ENCODE measurements at regions not wholly inside any gene's neighbourhood (a gene's known extent, or its start where the extent isn't known, plus 50 kb on each side); places are given as distances from the start of the nearest gene placed in this dataset.

DNA sequence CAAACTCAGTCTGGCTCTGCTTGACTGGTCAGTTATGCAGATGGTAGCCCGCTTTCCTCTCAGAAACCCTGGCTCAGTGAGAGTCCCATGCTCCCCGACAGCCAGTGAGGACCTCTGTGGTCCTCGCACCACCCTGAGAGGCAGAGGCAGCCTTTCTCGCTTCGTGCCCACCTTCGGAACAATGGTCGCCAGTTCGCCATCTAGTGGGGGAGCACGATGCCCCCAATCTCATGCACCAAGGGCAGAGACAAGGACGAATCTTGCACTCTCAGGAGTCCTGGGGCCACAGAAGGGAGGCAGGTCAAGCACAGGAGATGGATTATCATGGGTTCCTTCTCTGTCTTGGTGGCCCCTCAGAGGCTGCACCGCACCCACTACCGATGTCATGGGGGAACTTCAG lies 75.2 kb downstream of the RHCG start:
- 7 to 54% (median 34%) methylated on average over 1 to 7 of the region's 12 CpGs; no CpG with 5 or more reads in 5 of the 10 experiments for WGBS, 10 experiments

DNA sequence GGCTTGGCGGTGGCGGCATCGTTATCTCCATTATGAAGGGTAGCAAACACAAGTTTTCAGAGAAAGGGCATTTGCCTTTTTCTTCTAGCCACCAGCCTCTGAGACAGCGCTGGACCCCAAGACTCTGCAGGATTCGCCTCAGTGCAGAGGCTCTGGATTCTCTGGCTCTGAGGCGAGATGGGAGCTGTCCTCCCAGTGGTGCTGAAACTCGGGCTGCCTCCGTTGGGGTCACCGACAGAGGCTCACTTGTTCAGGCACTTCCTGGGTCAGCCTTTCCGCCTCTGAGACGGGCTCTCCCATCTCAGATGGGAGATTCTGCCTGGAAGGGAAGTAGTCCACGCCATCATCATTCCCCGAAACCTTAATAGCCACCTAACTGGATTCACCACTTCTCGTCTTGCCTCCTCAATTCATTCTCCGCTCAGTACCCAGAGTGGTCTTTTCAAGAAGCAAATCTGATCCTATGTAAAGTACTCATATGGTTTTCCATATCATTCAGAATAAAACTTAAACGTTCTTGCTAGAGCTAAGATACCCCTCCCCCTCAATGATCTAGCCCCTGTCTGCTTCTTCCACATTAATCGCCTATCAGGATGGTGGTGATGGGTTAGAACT lies 76.9 kb downstream of the RHCG start:
- H3K4me3 ChIP-seq: no peak overlapping the region
- no peak overlapping the region for H3K27ac ChIP-seq
- in situ Hi-C loops (cut with MboI; ENCODE audit: low pct_unique_long_range_greater_than_20kb in 2 of 9, low sequenced_read_pairs in 9 of 9, unreplicated experiment in 9 of 9): no loop called here
- peak in 7 of 8 experiments; percentile 37 to 75 (median 57) for ATAC-seq (replicated peaks in 6 of 8)
- peaks cover 2 to 3% of the 10 kb centered on the region in 2 donors for H3K4me1 ChIP-seq (replicated peaks in 1 of 2)
- 0 to 100% (median 26%) methylated on average over 1 to 11 of the region's 17 CpGs for WGBS, 10 experiments

More for the DNA sequence above, 75.2 kb downstream of the RHCG start:
- Histone ChIP-seq H3K4me3 (no peak overlapping the region), H3K27ac (no peak overlapping the region), H3K4me1 (replicated peaks in 1 of 2) (peaks cover 0 to 3% of the 10 kb centered on the region in 2 donors)
- in situ Hi-C loops (cut with MboI; ENCODE audit: low pct_unique_long_range_greater_than_20kb in 2 of 9, low sequenced_read_pairs in 9 of 9, unreplicated experiment in 9 of 9): loop anchor here in 1 of 9 experiments (10.0 kb wide), 1 partner anchor 56 kb away; no protein-coding TSS in a partner anchor
- no peak for ATAC-seq (replicated peaks in 6 of 8)

DNA sequence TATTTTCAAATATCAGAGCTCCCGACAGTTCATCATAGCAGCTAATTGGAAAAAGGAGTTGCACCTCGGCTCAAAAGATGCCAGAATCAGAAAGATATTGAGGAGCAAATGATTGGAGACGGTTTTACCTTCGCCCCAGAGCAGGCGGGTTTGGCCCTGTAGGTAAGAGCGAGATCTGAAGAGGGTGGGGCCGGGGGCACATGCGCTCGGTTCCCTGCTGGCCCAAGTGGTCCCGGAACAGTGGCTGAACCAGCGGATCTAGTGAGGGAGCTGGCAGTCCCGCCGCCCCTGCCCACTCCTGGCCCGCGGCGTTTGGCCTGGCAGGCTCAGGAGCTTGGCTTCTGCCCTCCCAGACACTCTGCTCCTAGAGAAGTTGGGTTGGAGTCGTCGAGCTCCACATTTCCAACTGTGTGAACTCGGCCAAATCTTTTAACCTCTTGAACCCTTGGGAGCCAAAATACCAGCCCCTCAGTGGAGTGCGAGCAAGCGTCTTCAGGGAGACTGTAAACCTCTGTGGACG lies 79.1 kb downstream of the RHCG start:
- 7 to 64% (median 33%) methylated on average over 1 to 15 of the region's 22 CpGs; no CpG with 5 or more reads in 2 of the 10 experiments for WGBS, 10 experiments

DNA sequence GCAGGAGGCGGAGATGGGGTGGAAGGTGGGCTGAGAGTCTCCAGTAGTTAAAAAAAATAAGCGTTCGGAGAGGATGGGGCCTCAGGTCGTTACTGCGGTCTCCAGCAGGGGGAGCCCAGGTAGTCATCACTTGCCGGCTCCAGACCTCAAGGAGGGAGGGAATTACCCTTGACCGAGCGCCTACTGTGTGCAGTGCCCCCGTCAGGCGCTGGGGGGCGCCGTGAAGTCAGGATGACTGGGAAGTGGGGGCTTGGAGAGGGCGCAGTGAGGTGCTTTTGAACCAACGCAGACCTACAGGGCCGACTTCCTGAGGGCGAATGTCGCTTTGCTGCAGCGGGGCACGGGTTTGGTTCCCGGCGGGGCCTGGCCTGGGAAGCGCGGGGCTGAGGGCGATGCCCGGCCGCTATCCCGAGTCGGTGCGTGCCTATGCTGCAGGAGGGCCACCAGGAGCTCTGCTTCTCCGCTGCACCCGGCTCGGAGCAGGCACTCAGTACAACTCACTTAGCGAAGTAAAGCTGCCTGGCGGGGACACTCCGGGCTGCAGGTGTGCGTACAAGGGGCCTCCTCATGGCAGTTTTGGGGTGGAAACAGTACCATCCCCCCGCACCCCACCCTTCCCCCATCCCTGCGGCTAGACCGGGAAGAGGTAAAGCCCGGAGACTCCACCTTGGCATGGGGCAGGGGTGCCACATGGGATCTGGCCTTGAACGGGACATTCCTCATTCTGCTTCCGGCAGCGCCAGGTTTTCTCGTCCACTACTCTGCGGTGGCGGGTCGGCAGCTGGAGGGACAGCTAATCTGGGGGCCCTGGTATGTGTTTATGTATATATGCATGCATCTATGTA lies 79.8 kb downstream of the RHCG start:
- 0 to 34% (median 11%) methylated on average over 2 to 24 of the region's 47 CpGs; no CpG with 5 or more reads in 2 of the 10 experiments for WGBS, 10 experiments
- H3K4me1 ChIP-seq (replicated peaks in 1 of 2): peaks cover 7 to 24% of the 10 kb centered on the region in 2 donors
- in situ Hi-C loops (cut with MboI; ENCODE audit: low pct_unique_long_range_greater_than_20kb in 2 of 9, low sequenced_read_pairs in 9 of 9, unreplicated experiment in 9 of 9): no loop called here
- no peak overlapping the region for H3K27ac ChIP-seq
- ATAC-seq (replicated peaks in 6 of 8): peak; percentile 75 to 87 (median 82)
- no peak overlapping the region for H3K4me3 ChIP-seq

More for the DNA sequence above, 79.1 kb downstream of the RHCG start:
- Histone ChIP-seq H3K4me1 (replicated peaks in 1 of 2) (peaks cover 5 to 17% of the 10 kb centered on the region in 2 donors), H3K4me3 (no peak overlapping the region), H3K27ac (no peak overlapping the region)
- in situ Hi-C loops (cut with MboI; ENCODE audit: low pct_unique_long_range_greater_than_20kb in 2 of 9, low sequenced_read_pairs in 9 of 9, unreplicated experiment in 9 of 9): no loop called here
- no peak for ATAC-seq (replicated peaks in 6 of 8)

DNA sequence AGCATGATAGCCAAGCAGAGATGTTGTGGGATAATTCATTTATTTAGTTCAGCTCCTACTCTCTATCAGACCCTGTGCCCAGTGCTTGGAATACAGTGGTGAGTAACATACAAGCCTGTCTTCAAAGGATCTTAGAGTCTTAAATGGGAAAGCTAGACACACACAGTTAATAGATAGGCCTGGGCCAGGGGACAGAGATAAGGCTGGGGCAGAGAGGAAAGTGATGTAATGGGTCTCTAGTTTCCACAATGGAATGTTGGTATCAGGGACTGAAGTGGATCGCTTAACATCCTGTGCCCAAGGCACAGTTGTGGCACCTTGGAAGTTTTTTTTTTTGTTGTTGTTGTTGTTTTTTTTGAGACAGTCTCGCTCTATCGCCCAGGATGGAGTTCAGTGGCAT lies 79.9 kb upstream of the POLG start:
- no peak for ATAC-seq (replicated peaks in 6 of 8)
- peaks cover 7 to 28% of the 10 kb centered on the region in 2 donors for H3K4me1 ChIP-seq (replicated peaks in 1 of 2)
- WGBS, 10 experiments: 49 to 100% (median 85%) methylated on average over 1 to 3 of the region's 3 CpGs; no CpG with 5 or more reads in 4 of the 10 experiments
- no peak overlapping the region for H3K4me3 ChIP-seq
- no peak overlapping the region for H3K27ac ChIP-seq
- in situ Hi-C loops (cut with MboI; ENCODE audit: low pct_unique_long_range_greater_than_20kb in 2 of 9, low sequenced_read_pairs in 9 of 9, unreplicated experiment in 9 of 9): no loop called here

DNA sequence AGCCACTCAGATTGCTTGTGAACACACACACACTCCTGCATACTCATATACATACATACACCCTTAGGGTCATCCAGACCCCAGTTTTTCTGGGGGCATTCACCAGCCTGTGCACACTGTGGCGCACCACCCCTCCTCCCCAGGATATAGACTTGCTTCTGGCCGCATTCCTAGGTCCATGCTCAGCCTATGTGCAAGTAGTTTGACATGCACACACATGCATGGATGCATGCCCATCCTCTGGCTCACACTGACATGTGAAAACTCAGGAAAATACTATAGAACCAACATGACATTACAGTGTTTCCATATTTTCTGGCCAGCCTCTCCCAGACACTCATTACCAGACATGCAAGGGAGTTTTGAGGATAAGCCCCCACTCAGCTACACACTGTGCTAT lies 79.3 kb upstream of the POLG start:
- Histone ChIP-seq H3K4me3 (no peak overlapping the region), H3K27ac (no peak overlapping the region), H3K4me1 (replicated peaks in 1 of 2) (peaks cover 7 to 28% of the 10 kb centered on the region in 2 donors)
- ATAC-seq (replicated peaks in 6 of 8): no peak
- WGBS, 10 experiments: 0 to 40% methylated on average over 1 of the region's 2 CpGs; no CpG with 5 or more reads in 8 of the 10 experiments
- in situ Hi-C loops (cut with MboI; ENCODE audit: low pct_unique_long_range_greater_than_20kb in 2 of 9, low sequenced_read_pairs in 9 of 9, unreplicated experiment in 9 of 9): no loop called here

DNA sequence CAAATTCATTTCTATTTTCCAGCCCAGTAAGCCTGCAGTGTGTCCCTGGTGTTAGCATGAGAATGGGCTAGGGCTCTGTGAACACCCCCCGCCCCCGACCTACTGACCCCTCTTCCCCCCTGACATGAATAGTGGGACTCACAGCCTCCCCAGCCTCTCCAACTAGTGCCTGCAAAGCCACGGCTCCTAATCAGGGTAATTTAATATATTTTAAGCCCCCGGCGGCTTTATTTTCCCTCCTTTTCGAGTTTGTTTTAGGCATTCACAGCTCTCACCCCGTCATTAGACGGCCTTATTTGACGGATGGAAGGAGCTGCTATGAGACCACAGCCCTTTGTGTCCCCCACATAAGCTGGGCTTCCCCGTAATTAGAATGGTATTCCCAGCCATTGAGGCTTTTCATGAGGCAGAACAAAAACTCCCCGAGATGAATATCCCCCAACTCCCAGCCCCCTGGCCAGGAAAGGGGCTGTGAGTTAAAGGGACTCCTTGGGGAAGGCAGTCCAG lies 78.3 kb upstream of the POLG start:
- peaks cover 7 to 35% of the 10 kb centered on the region in 2 donors for H3K4me1 ChIP-seq (replicated peaks in 1 of 2)
- in situ Hi-C loops (cut with MboI; ENCODE audit: low pct_unique_long_range_greater_than_20kb in 2 of 9, low sequenced_read_pairs in 9 of 9, unreplicated experiment in 9 of 9): no loop called here
- H3K27ac ChIP-seq: no peak overlapping the region
- WGBS, 10 experiments: 0 to 25% (median 2%) methylated on average over 1 to 6 of the region's 11 CpGs; no CpG with 5 or more reads in 2 of the 10 experiments
- ATAC-seq (replicated peaks in 6 of 8): peak in 2 of 8 experiments; percentile 29 to 36
- H3K4me3 ChIP-seq: no peak overlapping the region

DNA sequence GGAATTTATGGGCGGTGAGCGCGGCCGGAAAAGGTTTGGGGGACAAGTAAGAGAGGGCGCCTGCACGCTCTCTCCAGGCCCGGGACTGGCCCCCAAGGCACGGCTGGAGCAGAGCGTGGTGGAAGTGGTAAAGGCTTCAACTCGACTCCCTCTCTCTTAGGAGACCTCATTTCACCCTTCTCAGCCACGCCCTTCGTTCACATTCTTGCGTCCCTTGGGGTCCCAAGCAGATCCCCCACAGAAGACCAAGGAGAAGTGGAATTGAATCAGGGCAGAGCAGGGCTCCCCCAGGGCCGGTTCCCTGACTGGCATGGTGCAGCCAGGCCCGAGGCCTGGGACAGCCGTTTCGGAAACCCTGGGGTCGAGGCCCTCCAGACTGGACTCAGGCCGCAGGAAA lies 75.4 kb upstream of the POLG start:
- Histone ChIP-seq H3K27ac (no peak overlapping the region), H3K4me3 (no peak overlapping the region), H3K4me1 (replicated peaks in 1 of 2) (peaks cover 10 to 41% of the 10 kb centered on the region in 2 donors)
- no peak for ATAC-seq (replicated peaks in 6 of 8)
- in situ Hi-C loops (cut with MboI; ENCODE audit: low pct_unique_long_range_greater_than_20kb in 2 of 9, low sequenced_read_pairs in 9 of 9, unreplicated experiment in 9 of 9): no loop called here
- WGBS, 10 experiments: 11 to 51% (median 36%) methylated on average over 2 to 10 of the region's 19 CpGs; no CpG with 5 or more reads in 3 of the 10 experiments

DNA sequence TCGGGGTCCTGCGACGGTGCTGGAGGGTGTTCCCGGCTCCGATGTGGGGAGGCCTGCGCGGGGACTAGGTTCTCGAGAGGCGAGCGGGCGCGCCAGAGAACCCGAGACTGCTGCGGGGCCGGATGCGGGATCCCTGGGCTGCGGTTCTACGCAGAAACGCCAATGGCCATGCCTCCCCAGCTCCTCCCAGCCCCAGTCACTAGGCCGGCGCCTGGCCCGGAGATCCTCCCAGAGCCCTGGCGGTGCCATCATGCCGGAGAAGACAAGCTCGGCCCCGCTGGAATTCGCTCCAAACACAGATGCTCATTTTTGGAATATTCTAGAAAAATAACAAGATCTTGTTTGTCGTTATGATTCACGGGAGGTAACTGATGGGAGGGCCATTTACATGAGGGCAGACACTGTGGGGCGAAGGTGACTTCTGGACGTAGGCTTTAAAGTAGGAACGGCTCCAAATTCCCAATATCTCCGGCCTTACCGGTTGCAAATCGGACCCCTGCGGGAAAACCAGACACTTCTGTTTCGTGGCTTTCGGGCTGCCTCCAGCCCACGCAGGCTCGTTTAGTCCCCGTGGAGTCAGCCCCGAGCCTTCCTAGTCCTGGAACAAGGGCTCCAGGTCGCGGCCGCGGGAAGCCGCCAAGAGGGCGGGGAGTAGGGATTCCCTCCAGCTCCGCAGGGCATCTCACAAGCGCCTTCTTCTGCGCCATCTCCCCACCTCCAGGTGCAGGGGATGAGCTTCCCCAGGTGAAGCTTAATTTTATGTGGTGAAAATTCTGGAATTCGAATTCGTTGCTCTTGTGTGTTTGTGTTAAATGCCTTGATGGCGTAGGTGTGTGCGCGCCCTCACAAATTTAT lies 74.8 kb upstream of the POLG start:
- peaks cover 10 to 41% of the 10 kb centered on the region in 2 donors for H3K4me1 ChIP-seq (replicated peaks in 1 of 2)
- H3K4me3 ChIP-seq: no peak overlapping the region
- in situ Hi-C loops (cut with MboI; ENCODE audit: low pct_unique_long_range_greater_than_20kb in 2 of 9, low sequenced_read_pairs in 9 of 9, unreplicated experiment in 9 of 9): no loop called here
- WGBS, 10 experiments: 4 to 70% (median 24%) methylated on average over 1 to 34 of the region's 56 CpGs; no CpG with 5 or more reads in 2 of the 10 experiments
- H3K27ac ChIP-seq: no peak overlapping the region
- ATAC-seq (replicated peaks in 6 of 8): no peak

DNA sequence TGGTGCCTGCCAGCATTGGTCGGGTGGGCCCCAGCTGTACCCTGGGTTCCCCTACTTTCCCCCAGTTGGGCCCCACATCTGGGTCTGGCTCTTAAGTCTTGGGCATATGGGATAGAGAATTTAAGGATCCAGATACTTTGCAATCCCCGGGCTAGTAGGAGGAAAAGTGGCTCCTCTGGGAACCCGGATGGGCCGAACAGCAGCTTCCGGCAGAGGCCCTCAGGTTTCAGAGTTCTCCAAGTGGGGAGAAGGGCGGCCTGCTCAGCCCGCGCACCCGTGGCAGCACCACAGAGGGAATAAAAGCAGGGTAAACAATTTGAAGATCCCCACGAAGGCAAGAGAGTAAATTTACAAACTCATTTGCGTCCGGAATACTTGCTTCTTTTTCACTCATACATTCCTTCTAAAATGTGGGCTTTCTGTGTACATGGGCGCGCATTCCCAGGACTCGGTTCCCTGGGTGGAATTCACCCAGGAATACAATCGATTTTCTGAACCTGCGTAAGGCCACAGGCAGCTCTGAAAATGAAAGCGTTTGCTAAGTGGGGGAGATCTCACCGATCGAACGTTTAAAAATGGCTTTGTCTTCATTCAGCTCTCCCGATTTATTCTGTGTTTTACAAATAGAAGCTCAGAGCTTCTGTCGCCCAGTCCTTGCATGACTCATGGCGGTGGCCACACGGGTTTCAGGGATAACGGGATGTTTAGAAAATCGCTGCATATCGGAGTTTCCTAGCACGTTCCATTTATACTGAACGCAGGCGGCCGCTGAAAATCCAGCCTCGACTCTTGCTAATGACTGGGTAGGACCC lies 74.0 kb upstream of the POLG start:
- WGBS, 10 experiments: 4 to 50% (median 32%) methylated on average over 1 to 22 of the region's 33 CpGs
- Histone ChIP-seq H3K4me1 (replicated peaks in 1 of 2) (peaks cover 10 to 38% of the 10 kb centered on the region in 2 donors), H3K27ac (no peak overlapping the region), H3K4me3 (no peak overlapping the region)
- in situ Hi-C loops (cut with MboI; ENCODE audit: low pct_unique_long_range_greater_than_20kb in 2 of 9, low sequenced_read_pairs in 9 of 9, unreplicated experiment in 9 of 9): no loop called here
- peak in 1 of 8 experiments; percentile 20 for ATAC-seq (replicated peaks in 6 of 8)

DNA sequence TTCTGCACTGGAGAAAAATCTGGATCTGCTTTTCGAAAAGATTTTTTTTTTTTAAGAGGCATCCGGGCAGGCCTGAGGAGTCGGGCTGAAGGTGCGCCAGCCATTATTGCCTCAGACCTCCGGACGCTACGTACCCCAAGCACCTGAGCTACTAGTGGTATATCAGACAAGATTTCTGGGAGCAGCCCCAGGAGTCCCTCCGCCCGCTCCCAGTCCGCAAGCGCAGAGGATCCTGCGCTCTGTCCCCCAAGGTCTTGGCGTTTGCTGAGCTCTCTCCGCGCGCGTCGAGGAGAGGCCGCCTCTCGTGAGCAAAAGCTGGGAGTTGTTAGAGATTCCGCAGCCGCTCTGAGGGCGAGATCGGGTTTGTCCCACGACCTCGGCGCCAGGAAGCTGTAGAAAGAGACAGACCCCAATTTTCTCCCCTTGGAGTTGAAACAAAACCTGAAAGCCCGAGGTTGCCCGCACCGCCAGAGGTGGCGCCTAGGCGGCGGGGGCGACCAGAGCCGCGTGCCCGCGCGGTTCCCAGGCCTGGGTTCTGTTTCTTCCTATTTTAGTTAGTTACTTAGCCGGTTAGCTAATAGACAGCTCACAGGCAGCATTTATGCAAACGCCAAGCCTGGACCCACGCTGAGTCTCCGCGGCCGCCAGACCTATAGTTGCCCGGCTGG lies 72.5 kb upstream of the POLG start:
- peaks cover 4 to 24% of the 10 kb centered on the region in 2 donors for H3K4me1 ChIP-seq (replicated peaks in 1 of 2)
- in situ Hi-C loops (cut with MboI; ENCODE audit: low pct_unique_long_range_greater_than_20kb in 2 of 9, low sequenced_read_pairs in 9 of 9, unreplicated experiment in 9 of 9): no loop called here
- 0 to 21% (median 12%) methylated on average over 3 to 20 of the region's 46 CpGs; no CpG with 5 or more reads in 3 of the 10 experiments for WGBS, 10 experiments
- ATAC-seq (replicated peaks in 6 of 8): peak in 5 of 8 experiments; percentile 13 to 41 (median 27)
- H3K27ac ChIP-seq: no peak overlapping the region
- no peak overlapping the region for H3K4me3 ChIP-seq

All from motor neuron (in vitro differentiated cells).